SJSA1 (cell line): ENCODE measurements at regions not wholly inside any gene's neighbourhood (a gene's known extent, or its start where the extent isn't known, plus 50 kb on each side); places are given as distances from the start of the nearest gene placed in this dataset.
"Not testable (repeated sequence)": the region's sequence is repeated elsewhere in the genome, so short reads cannot be mapped to it uniquely, and the experiment has no call there.

ENCODE experiments used
- DNase-seq, 2 experiments: peaks; one replicate each; pipeline ENCODE4 v3.0.0-alpha.2; 2015 to 2020; ENCODE audit warnings: low spot score in 2 of 2, low read depth in 1 of 2
- H3K27ac ChIP-seq: fragments of 250-450 bp; sonication (Bioruptor Pico); 2 replicates; pipeline ENCODE4 v1.5.1; 2020; ENCODE audit warnings: mild to moderate bottlenecking, moderate library complexity
- H3K27me3 ChIP-seq: fragments of 250-450 bp; sonication (Bioruptor Pico); replicated peaks from 2 replicates; pipeline ENCODE4 v1.5.1; 2020; ENCODE audit warnings: mild to moderate bottlenecking, moderate library complexity
- H3K36me3 ChIP-seq: fragments of 250-450 bp; sonication (Bioruptor Pico); 2 replicates; pipeline ENCODE4 v1.5.1; 2020; ENCODE audit warnings: mild to moderate bottlenecking
- H3K4me1 ChIP-seq: fragments of 250-450 bp; sonication (Bioruptor Pico); replicated peaks from 2 replicates; pipeline ENCODE4 v1.6.1; 2021; ENCODE audit warnings: mild to moderate bottlenecking
- H3K4me3 ChIP-seq: fragments of 250-450 bp; sonication (Bioruptor Pico); 2 replicates; pipeline ENCODE4 v1.5.1; 2020; ENCODE audit warnings: mild to moderate bottlenecking
- H3K9me3 ChIP-seq: fragments of 250-450 bp; sonication (Bioruptor Pico); replicated peaks from 2 replicates; pipeline ENCODE4 v1.5.1; 2020; ENCODE audit warnings: mild to moderate bottlenecking

- Histone ChIP-seq H3K27me3 (peaks cover 3% of the 10 kb centered on the region; the same call in 1 of the 2 replicates), H3K4me1 (no peaks in the 10 kb centered on the region), H3K4me3 (no peak overlapping the region), H3K27ac (no peak overlapping the region), H3K36me3 (no peaks in the 10 kb centered on the region), H3K9me3 (no peaks in the 10 kb centered on the region)
- DNase-seq = no peak
Observed at GRCh38 chr5:99449786-99450185, 521.0 kb upstream of the CHD1 start.

GRCh38 chr5:99445805-99446204 is 517.0 kb upstream of the CHD1 start:
- no peaks in the 10 kb centered on the region for H3K4me1 ChIP-seq
- no peaks in the 10 kb centered on the region for H3K36me3 ChIP-seq
- H3K27ac ChIP-seq = no peak overlapping the region
- no peak overlapping the region for H3K4me3 ChIP-seq
- DNase-seq = no peak
- no peaks in the 10 kb centered on the region for H3K9me3 ChIP-seq
- peaks cover 8% of the 10 kb centered on the region for H3K27me3 ChIP-seq

GRCh38 chr5:99441235-99441634 is 512.4 kb upstream of the CHD1 start:
- no peak for DNase-seq
- Histone ChIP-seq H3K4me3 (no peak overlapping the region), H3K36me3 (no peaks in the 10 kb centered on the region), H3K27ac (no peak overlapping the region), H3K4me1 (no peaks in the 10 kb centered on the region), H3K27me3 (peaks cover 10% of the 10 kb centered on the region), H3K9me3 (no peaks in the 10 kb centered on the region; the same call in 1 of the 2 replicates)

- H3K4me1 ChIP-seq = no peaks in the 10 kb centered on the region
- DNase-seq = no peak
- peaks cover 6% of the 10 kb centered on the region for H3K27me3 ChIP-seq
- H3K9me3 ChIP-seq = no peaks in the 10 kb centered on the region; the same call in 1 of the 2 replicates
- H3K4me3 ChIP-seq = no peak overlapping the region
- no peaks in the 10 kb centered on the region for H3K36me3 ChIP-seq
- H3K27ac ChIP-seq = no peak overlapping the region
Observed at GRCh38 chr5:99438619-99439018, 509.8 kb upstream of the CHD1 start.

- DNase-seq = no peak
- Histone ChIP-seq H3K27me3 (peaks cover 6% of the 10 kb centered on the region), H3K4me3 (no peak overlapping the region), H3K9me3 (no peaks in the 10 kb centered on the region; the same call in 1 of the 2 replicates), H3K27ac (no peak overlapping the region), H3K36me3 (no peaks in the 10 kb centered on the region), H3K4me1 (no peaks in the 10 kb centered on the region)
Observed at GRCh38 chr5:99437986-99438385, 509.2 kb upstream of the CHD1 start.

GRCh38 chr5:99423396-99423795 is 494.6 kb upstream of the CHD1 start:
- H3K4me3 ChIP-seq, H3K4me1 ChIP-seq, H3K27ac ChIP-seq, H3K27me3 ChIP-seq, DNase-seq, H3K9me3 ChIP-seq, H3K36me3 ChIP-seq: not testable (repeated sequence)

- not testable (repeated sequence) for H3K9me3 ChIP-seq, DNase-seq, H3K36me3 ChIP-seq, H3K27me3 ChIP-seq, H3K4me3 ChIP-seq, H3K4me1 ChIP-seq, H3K27ac ChIP-seq
Observed at GRCh38 chr5:99418640-99419039, 489.8 kb upstream of the CHD1 start.

GRCh38 chr5:99410386-99410785 is 481.6 kb upstream of the CHD1 start:
- H3K36me3 ChIP-seq, H3K27me3 ChIP-seq, DNase-seq, H3K27ac ChIP-seq, H3K4me1 ChIP-seq, H3K4me3 ChIP-seq, H3K9me3 ChIP-seq: not testable (repeated sequence)

- H3K4me1 ChIP-seq, H3K9me3 ChIP-seq, H3K36me3 ChIP-seq, H3K27ac ChIP-seq, DNase-seq, H3K4me3 ChIP-seq, H3K27me3 ChIP-seq: not testable (repeated sequence)
Observed at GRCh38 chr5:99404764-99405302, 476.0 kb upstream of the CHD1 start.

- not testable (repeated sequence) for H3K4me1 ChIP-seq, H3K36me3 ChIP-seq, DNase-seq, H3K9me3 ChIP-seq, H3K4me3 ChIP-seq, H3K27ac ChIP-seq, H3K27me3 ChIP-seq
Observed at GRCh38 chr5:99400571-99400970, 471.8 kb upstream of the CHD1 start.

- Histone ChIP-seq H3K4me1 (no peaks in the 10 kb centered on the region), H3K27me3 (no peaks in the 10 kb centered on the region), H3K4me3 (no peak overlapping the region), H3K27ac (no peak overlapping the region), H3K36me3 (no peaks in the 10 kb centered on the region), H3K9me3 (no peaks in the 10 kb centered on the region)
- DNase-seq = no peak
Observed at GRCh38 chr5:99398976-99399375, 470.2 kb upstream of the CHD1 start.

- DNase-seq = no peak
- 0 out of 2 replicates have a peak, but pooled peaks cover 4% of the 10 kb centered on the region for H3K9me3 ChIP-seq
- no peaks in the 10 kb centered on the region for H3K36me3 ChIP-seq
- no peaks in the 10 kb centered on the region for H3K4me1 ChIP-seq
- no peak overlapping the region for H3K27ac ChIP-seq
- no peaks in the 10 kb centered on the region for H3K27me3 ChIP-seq
- no peak overlapping the region for H3K4me3 ChIP-seq
Observed at GRCh38 chr5:99386406-99387077, 457.7 kb upstream of the CHD1 start.

- no peak for DNase-seq
- H3K36me3 ChIP-seq = no peaks in the 10 kb centered on the region
- no peaks in the 10 kb centered on the region for H3K27me3 ChIP-seq
- H3K4me3 ChIP-seq = no peak overlapping the region
- 0 out of 2 replicates have a peak, but pooled peaks cover 4% of the 10 kb centered on the region for H3K9me3 ChIP-seq
- no peaks in the 10 kb centered on the region for H3K4me1 ChIP-seq
- no peak overlapping the region for H3K27ac ChIP-seq
Observed at GRCh38 chr5:99379187-99379586, 450.4 kb upstream of the CHD1 start.

- Histone ChIP-seq H3K4me3 (no peak overlapping the region), H3K9me3 (0 out of 2 replicates have a peak, but pooled peaks cover 4% of the 10 kb centered on the region), H3K36me3 (no peaks in the 10 kb centered on the region), H3K27ac (no peak overlapping the region), H3K4me1 (no peaks in the 10 kb centered on the region), H3K27me3 (no peaks in the 10 kb centered on the region)
- no peak for DNase-seq
Observed at GRCh38 chr5:99378443-99378842, 449.6 kb upstream of the CHD1 start.
